ENCODE measurements at regions not wholly inside any gene's neighbourhood (a gene's known extent, or its start where the extent isn't known, plus 50 kb on each side); places are given as distances from the start of the nearest gene placed in this dataset.

- TF ChIP-seq CTCF (IDR thresholded peaks at IDR 0.05; ENCODE audit: control insufficient read depth, extremely low read depth, insufficient read depth): no peak
- no peak for DNase-seq (ENCODE audit: low read depth)
- no peak overlapping the region for H3K4me3 ChIP-seq (ENCODE audit: low read depth, low read length)
Measured at GRCh38 chr20:62539198-62540045, 63.6 kb upstream of the GATA5 start.

- TF ChIP-seq CTCF (IDR thresholded peaks at IDR 0.05; ENCODE audit: control insufficient read depth, extremely low read depth, insufficient read depth): no peak
- no peak for DNase-seq (ENCODE audit: low read depth)
- no peak overlapping the region for H3K4me3 ChIP-seq (ENCODE audit: low read depth, low read length)
Measured at GRCh38 chr20:62540504-62540903, 64.7 kb upstream of the GATA5 start.

GRCh38 chr20:62542862-62543261 lies 67.1 kb upstream of the GATA5 start:
- DNase-seq (ENCODE audit: low read depth): no peak
- no peak for TF ChIP-seq CTCF (IDR thresholded peaks at IDR 0.05; ENCODE audit: control insufficient read depth, extremely low read depth, insufficient read depth)
- no peak overlapping the region for H3K4me3 ChIP-seq (ENCODE audit: low read depth, low read length)

GRCh38 chr20:62543470-62544302 lies 67.9 kb upstream of the GATA5 start:
- DNase-seq (ENCODE audit: low read depth): no peak
- no peak for TF ChIP-seq CTCF (IDR thresholded peaks at IDR 0.05; ENCODE audit: control insufficient read depth, extremely low read depth, insufficient read depth)
- H3K4me3 ChIP-seq (ENCODE audit: low read depth, low read length): no peak overlapping the region

- no peak for DNase-seq (ENCODE audit: low read depth)
Measured at GRCh38 chr20:62544505-62545055, 68.8 kb upstream of the GATA5 start.

GRCh38 chr20:62545271-62545670 lies 69.5 kb upstream of the GATA5 start:
- H3K4me3 ChIP-seq (ENCODE audit: low read depth, low read length): no peak overlapping the region
- TF ChIP-seq CTCF (IDR thresholded peaks at IDR 0.05; ENCODE audit: control insufficient read depth, extremely low read depth, insufficient read depth): no peak
- no peak for DNase-seq (ENCODE audit: low read depth)

More at GRCh38 chr20:62544505-62545055, 68.8 kb upstream of the GATA5 start:
- no peak for TF ChIP-seq CTCF (IDR thresholded peaks at IDR 0.05; ENCODE audit: control insufficient read depth, extremely low read depth, insufficient read depth)
- H3K4me3 ChIP-seq (ENCODE audit: low read depth, low read length): no peak overlapping the region
